H9 (cell line): ENCODE measurements at regions not wholly inside any gene's neighbourhood (a gene's known extent, or its start where the extent isn't known, plus 50 kb on each side); places are given as distances from the start of the nearest gene placed in this dataset.

Source experiments
- DNase-seq: peaks from one replicate; pipeline ENCODE4 v3.0.0-alpha.2; 2017
- H2AFZ ChIP-seq: one replicate; pipeline ENCODE4 v1.6.1; 2013; ENCODE audit warnings: mild to moderate bottlenecking, low read length, control low read depth, moderate library complexity
- H2AK5ac ChIP-seq: 2 replicates; pipeline ENCODE4 v1.6.1; 2013; ENCODE audit warnings: low read length, control low read depth, mixed read lengths; ENCODE audit not compliant: insufficient read length
- H2BK120ac ChIP-seq: one replicate; pipeline ENCODE4 v1.6.1; 2013; ENCODE audit warnings: low read depth, mild to moderate bottlenecking, low read length, control low read depth, inconsistent platforms; ENCODE audit not compliant: poor library complexity, severe bottlenecking
- H2BK12ac ChIP-seq: 2 replicates; pipeline ENCODE4 v1.6.1; 2013; ENCODE audit warnings: low read length, control low read depth, mixed read lengths, low read depth; ENCODE audit not compliant: insufficient read length
- H2BK15ac ChIP-seq: 2 replicates; pipeline ENCODE4 v1.6.1; 2013; ENCODE audit warnings: low read depth, low read length, control low read depth
- H2BK20ac ChIP-seq: one replicate; pipeline ENCODE4 v1.6.1; 2013; ENCODE audit warnings: low read depth, mild to moderate bottlenecking, low read length, control low read depth, inconsistent platforms; ENCODE audit not compliant: poor library complexity, severe bottlenecking
- H2BK5ac ChIP-seq: 2 replicates; pipeline ENCODE4 v1.6.1; 2013; ENCODE audit warnings: low read length, control low read depth, mixed read lengths; ENCODE audit not compliant: insufficient read length
- H3K14ac ChIP-seq: 2 replicates; pipeline ENCODE4 v1.6.1; 2013; ENCODE audit warnings: low read length, control low read depth; ENCODE audit not compliant: insufficient read depth
- H3K18ac ChIP-seq: 2 replicates; pipeline ENCODE4 v1.6.1; 2013; ENCODE audit warnings: low read depth, mild to moderate bottlenecking, mixed read lengths, low read length, control low read depth; ENCODE audit not compliant: insufficient read length
- H3K23ac ChIP-seq: 2 replicates; pipeline ENCODE4 v1.6.1; 2013; ENCODE audit warnings: low read length, control low read depth, mixed read lengths, low read depth; ENCODE audit not compliant: insufficient read length
- H3K23me2 ChIP-seq: 2 replicates; pipeline ENCODE4 v1.6.1; 2013; ENCODE audit warnings: low read depth, mild to moderate bottlenecking, mixed read lengths, low read length, control low read depth; ENCODE audit not compliant: insufficient read length, poor library complexity, severe bottlenecking
- H3K27ac ChIP-seq: 2 replicates; pipeline ENCODE4 v1.5.1; 2013; ENCODE audit warnings: low read length, control low read depth, mixed read lengths, low read depth; ENCODE audit not compliant: insufficient read length
- H3K27me3 ChIP-seq: 2 replicates; pipeline ENCODE4 v1.6.1; 2013; ENCODE audit warnings: low read length, control low read depth, inconsistent platforms; ENCODE audit not compliant: insufficient read depth
- H3K4ac ChIP-seq: 2 replicates; pipeline ENCODE4 v1.6.1; 2013; ENCODE audit warnings: low read depth, mild to moderate bottlenecking, control low read depth, inconsistent platforms, low read length, moderate library complexity
- H3K4me1 ChIP-seq: 2 replicates; pipeline ENCODE4 v1.6.1; 2013; ENCODE audit warnings: low read length, control low read depth, inconsistent platforms; ENCODE audit not compliant: insufficient read depth
- H3K4me2 ChIP-seq: 2 replicates; pipeline ENCODE4 v1.6.1; 2013; ENCODE audit warnings: low read length, control low read depth, mixed read lengths; ENCODE audit not compliant: insufficient read length, insufficient read depth
- H3K56ac ChIP-seq: 2 replicates; pipeline ENCODE4 v1.6.1; 2013; ENCODE audit warnings: low read depth, mild to moderate bottlenecking, mixed read lengths, low read length, control low read depth; ENCODE audit not compliant: insufficient read length
- H3K79me1 ChIP-seq: 2 replicates; pipeline ENCODE4 v1.6.1; 2013; ENCODE audit warnings: low read depth, mild to moderate bottlenecking, moderate library complexity, low read length, control low read depth, inconsistent platforms; ENCODE audit not compliant: insufficient read depth, poor library complexity, severe bottlenecking
- H3K79me2 ChIP-seq: 2 replicates; pipeline ENCODE4 v1.6.1; 2013; ENCODE audit warnings: low read length, control low read depth, inconsistent platforms; ENCODE audit not compliant: insufficient read depth
- H3K9ac ChIP-seq: 2 replicates; pipeline ENCODE4 v1.6.1; 2013; ENCODE audit warnings: low read length, control low read depth, mixed read lengths; ENCODE audit not compliant: insufficient read length; ENCODE audit errors: extremely low read depth
- H3K9me3 ChIP-seq: one replicate; pipeline ENCODE4 v1.6.1; 2013; ENCODE audit warnings: low read depth, low read length, inconsistent platforms; ENCODE audit not compliant: control insufficient read depth
- H3T11ph ChIP-seq: one replicate; pipeline ENCODE4 v1.6.1; 2013; ENCODE audit warnings: mild to moderate bottlenecking, low read length, control low read depth, inconsistent platforms
- H4K20me1 ChIP-seq: one replicate; pipeline ENCODE4 v1.6.1; 2013; ENCODE audit not compliant: control insufficient read depth, insufficient read length, insufficient read depth
- H4K5ac ChIP-seq: 2 replicates; pipeline ENCODE4 v1.6.1; 2013; ENCODE audit warnings: low read depth, mild to moderate bottlenecking, mixed read lengths, low read length, control low read depth; ENCODE audit not compliant: insufficient read length
- H4K8ac ChIP-seq: replicated peaks from 2 replicates; pipeline ENCODE4 v1.6.1; 2013; ENCODE audit warnings: low read length, control low read depth, mixed read lengths, low read depth; ENCODE audit not compliant: insufficient read length
- H4K91ac ChIP-seq: 2 replicates; pipeline ENCODE4 v1.6.1; 2013; ENCODE audit warnings: low read depth, mild to moderate bottlenecking, moderate library complexity, mixed read lengths, low read length, control low read depth; ENCODE audit not compliant: insufficient read length
- H3K27ac Mint-ChIP-seq, 3 experiments: 2 replicates in 2 of 3; 3 replicates in 1 of 3; pipeline ENCODE4 v1.8.0; 2020 to 2021; ENCODE audit warnings: mixed read lengths in 3 of 3, mild to moderate bottlenecking in 1 of 3, moderate library complexity in 1 of 3
- H3K27me3 Mint-ChIP-seq: 2 replicates; pipeline ENCODE4 v1.8.0; 2021; ENCODE audit warnings: low read depth, mild to moderate bottlenecking, moderate library complexity, mixed read lengths
- H3K36me3 Mint-ChIP-seq, 3 experiments: 2 replicates in 2 of 3; 3 replicates in 1 of 3; pipeline ENCODE4 v1.8.0; 2020 to 2021; ENCODE audit warnings: low read depth in 3 of 3, mixed read lengths in 3 of 3; ENCODE audit not compliant: insufficient read depth in 1 of 3
- H3K4me1 Mint-ChIP-seq, 2 experiments: 2 replicates each; pipeline ENCODE4 v1.8.0; 2020; ENCODE audit warnings: mixed read lengths in 2 of 2
- H3K4me3 Mint-ChIP-seq, 2 experiments: 2 replicates in 1 of 2; 3 replicates in 1 of 2; pipeline ENCODE4 v1.8.0; 2020 to 2021; ENCODE audit warnings: mild to moderate bottlenecking in 2 of 2, mixed read lengths in 2 of 2, moderate library complexity in 1 of 2
- H3K9me3 Mint-ChIP-seq, 2 experiments: 2 replicates in 1 of 2; 3 replicates in 1 of 2; pipeline ENCODE4 v1.8.0; 2020; ENCODE audit warnings: mild to moderate bottlenecking in 2 of 2, mixed read lengths in 2 of 2, moderate library complexity in 1 of 2
- CTCF ChIP-seq: fragments of 200-600 bp; sonication (generic); conservative IDR thresholded peaks from 3 replicates; pipeline ENCODE4 v1.8.0; 2021; ENCODE audit warnings: antibody characterized with exemption, mild to moderate bottlenecking
- WGBS: extraction: QIAGEN DNeasy Blood & Tissue Kit; methylation state at CpG from one replicate; pipeline ENCODE4 v1.1.7; 2013; ENCODE audit warnings: missing lambda C conversion rate, low lambda C conversion rate, mixed read lengths; ENCODE audit not compliant: insufficient read length; ENCODE audit errors: extremely low coverage; 5-methylcytosine and 5-hydroxymethylcytosine counted together

- H3K4me1 Mint-ChIP-seq: peaks cover 23 to 34% of the 10 kb centered on the region in 2 experiments
- Histone ChIP-seq H3K18ac (no peak overlapping the region), H2AK5ac (no peak overlapping the region), H3T11ph (no peak overlapping the region), H2BK15ac (no peak overlapping the region), H3K56ac (no peak overlapping the region), H4K91ac (no peak overlapping the region), H2BK20ac (no peak overlapping the region), H3K9ac (no peak overlapping the region), H3K79me2 (no peaks in the 10 kb centered on the region), H3K4ac (no peak overlapping the region), H2BK120ac (no peak overlapping the region), H4K8ac (no peak overlapping the region), H2BK5ac (no peak overlapping the region), H3K27ac (peak overlapping the region; percentile 85), H3K4me2 (peak overlapping the region; percentile 43), H3K9me3 (no peaks in the 10 kb centered on the region), H3K23me2 (no peaks in the 10 kb centered on the region), H2BK12ac (no peak overlapping the region), H3K14ac (no peak overlapping the region), H3K79me1 (no peaks in the 10 kb centered on the region), H3K4me1 (no peaks in the 10 kb centered on the region; the same call in 1 of the 2 replicates), H4K20me1 (no peaks in the 10 kb centered on the region), H4K5ac (no peak overlapping the region), H3K27me3 (no peaks in the 10 kb centered on the region), H2AFZ (no peak overlapping the region), H3K23ac (no peak overlapping the region)
- TF ChIP-seq CTCF: no peak
- H3K27ac Mint-ChIP-seq: peak overlapping the region; percentile 92 to 96 (median 96)
- DNase-seq: no peak
- WGBS: no CpG with 5 or more reads among the region's 2 CpGs
- no peaks in the 10 kb centered on the region for H3K27me3 Mint-ChIP-seq
- H3K36me3 Mint-ChIP-seq: no peaks in the 10 kb centered on the region
- H3K9me3 Mint-ChIP-seq: no peaks in the 10 kb centered on the region
- H3K4me3 Mint-ChIP-seq: no peak overlapping the region; a peak in 1 of 5 replicates
Measured at GRCh38 chr7:49089717-49090116, 165.4 kb downstream of the CDC14C start.
